Amniotic stem cell (primary cell): ENCODE measurements at regions not wholly inside any gene's neighbourhood (a gene's known extent, or its start where the extent isn't known, plus 50 kb on each side); places are given as distances from the start of the nearest gene placed in this dataset.
"Not testable (repeated sequence)": the region's sequence is repeated elsewhere in the genome, so short reads cannot be mapped to it uniquely, and the experiment has no call there.

Source experiments
- DNase-seq: peaks from one replicate; lab custom pipeline; 2025; lab: John Stamatoyannopoulos, UW

GRCh38 chr6:7016226-7016625 is 91.5 kb upstream of the RREB1 start:
- no peak for DNase-seq

DNA sequence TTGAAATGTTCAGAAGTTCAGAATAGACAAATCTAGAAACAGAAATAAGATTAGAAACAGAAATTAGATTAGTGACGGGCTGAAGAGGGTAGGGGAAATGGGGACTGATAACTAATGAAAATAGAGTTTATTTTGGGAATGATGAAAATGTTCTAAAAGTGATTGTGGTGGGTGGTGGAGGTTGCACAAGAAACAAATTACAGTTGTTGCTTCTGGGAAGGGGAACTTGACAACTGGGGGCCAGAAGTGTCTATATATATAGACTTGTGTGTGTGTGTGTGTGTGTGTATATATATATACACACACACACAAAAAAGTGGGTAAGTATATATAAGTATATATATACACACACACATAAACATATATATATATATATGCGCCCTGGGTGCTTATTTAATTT is 86.5 kb upstream of the RREB1 start:
- no peak for DNase-seq

DNA sequence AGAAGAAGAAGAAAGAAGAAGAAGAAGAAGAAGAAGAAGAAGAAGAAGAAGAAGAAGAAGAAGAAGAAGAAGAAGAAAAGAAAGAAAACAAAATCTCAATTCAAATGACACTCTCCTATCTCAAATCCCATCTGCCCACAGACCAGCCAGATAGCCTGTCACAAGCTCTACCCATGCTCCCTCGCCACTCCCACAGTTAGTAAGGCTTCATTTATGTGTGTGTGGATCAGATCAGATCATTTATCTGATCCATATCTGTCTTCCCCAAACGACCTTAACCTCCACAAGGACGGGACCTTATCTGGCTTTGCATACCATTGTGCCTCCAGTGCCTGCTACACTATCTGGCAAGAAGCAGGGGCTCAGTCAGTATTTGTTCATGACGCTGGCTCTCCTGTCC is 81.9 kb upstream of the RREB1 start:
- no peak for DNase-seq

GRCh38 chr6:7028963-7029362 is 78.8 kb upstream of the RREB1 start:
- DNase-seq: not testable (repeated sequence)

GRCh38 chr6:7030968-7031367 is 76.8 kb upstream of the RREB1 start:
- not testable (repeated sequence) for DNase-seq

GRCh38 chr6:7033202-7033601 is 74.6 kb upstream of the RREB1 start:
- DNase-seq: no peak

GRCh38 chr6:7034055-7034454 is 73.7 kb upstream of the RREB1 start:
- no peak for DNase-seq

GRCh38 chr6:7035837-7036249 is 71.9 kb upstream of the RREB1 start:
- no peak for DNase-seq

DNA sequence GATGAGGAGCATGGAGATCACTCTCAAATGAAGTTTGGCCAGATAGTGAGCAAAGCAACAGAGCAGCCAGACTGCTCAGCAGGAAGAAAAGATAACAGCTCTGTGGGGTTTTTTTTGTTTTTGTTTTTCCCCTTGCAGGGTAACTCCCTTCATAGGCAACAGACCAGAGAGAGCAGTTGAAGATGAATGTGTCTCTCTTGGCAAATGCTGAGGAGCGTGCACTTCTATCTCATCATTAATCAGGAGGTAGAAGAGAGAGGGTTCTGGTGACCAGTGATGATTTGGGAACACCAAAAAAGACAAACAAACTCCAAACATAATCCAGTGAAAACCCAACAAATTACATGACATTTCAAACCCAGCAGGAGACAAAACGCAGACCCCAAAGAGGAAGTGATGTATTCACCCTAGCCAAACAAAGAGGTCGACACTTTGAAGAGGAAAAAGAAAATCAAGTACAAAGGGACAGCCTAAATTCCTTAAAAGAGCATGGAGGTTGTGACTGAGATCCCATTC is 66.2 kb upstream of the RREB1 start:
- no peak for DNase-seq

GRCh38 chr6:7042056-7042653 is 65.6 kb upstream of the RREB1 start:
- DNase-seq: no peak

GRCh38 chr6:7042654-7043545 is 64.9 kb upstream of the RREB1 start:
- DNase-seq: no peak

GRCh38 chr6:7045331-7045730 is 62.4 kb upstream of the RREB1 start:
- DNase-seq: no peak

DNA sequence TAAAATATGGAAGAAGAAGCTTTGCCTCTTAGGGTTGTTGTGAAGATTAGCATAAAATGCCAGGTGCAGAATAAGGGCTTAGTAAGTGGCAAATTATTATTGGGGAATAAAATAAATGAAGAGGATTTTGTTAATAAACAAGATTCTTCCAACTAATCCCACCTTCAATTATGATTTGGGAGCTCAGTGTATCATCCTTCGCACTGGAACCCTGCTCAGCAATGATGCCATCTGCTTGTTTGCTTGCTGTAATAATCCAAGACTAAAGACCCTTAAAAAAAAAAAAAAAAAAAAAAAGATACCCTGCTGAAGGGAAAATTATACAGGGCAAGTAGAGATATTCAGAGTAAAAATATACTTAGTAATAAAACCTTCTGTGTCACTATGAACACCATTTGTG is 62.0 kb upstream of the RREB1 start:
- DNase-seq: no peak

GRCh38 chr6:7047128-7047527 is 60.6 kb upstream of the RREB1 start:
- DNase-seq: no peak

DNA sequence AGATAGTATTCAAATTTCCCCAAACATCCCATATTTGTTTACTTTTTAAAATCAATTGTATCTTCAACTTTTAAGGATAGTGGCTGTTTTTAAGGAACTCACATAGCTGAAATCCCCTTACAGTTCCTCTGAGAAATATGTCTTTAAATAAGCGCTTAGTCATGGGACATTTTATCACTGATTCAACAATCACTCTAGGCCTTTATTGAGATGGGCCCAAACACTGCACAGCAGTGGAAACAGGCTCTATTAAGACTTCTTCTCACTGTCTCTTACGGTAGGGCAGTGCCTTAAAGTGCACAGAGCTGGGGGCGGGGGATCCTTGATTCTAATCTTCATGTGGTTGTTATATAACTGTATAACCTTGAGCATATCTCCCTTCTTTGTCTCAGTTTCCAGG is 59.8 kb upstream of the RREB1 start:
- no peak for DNase-seq

DNA sequence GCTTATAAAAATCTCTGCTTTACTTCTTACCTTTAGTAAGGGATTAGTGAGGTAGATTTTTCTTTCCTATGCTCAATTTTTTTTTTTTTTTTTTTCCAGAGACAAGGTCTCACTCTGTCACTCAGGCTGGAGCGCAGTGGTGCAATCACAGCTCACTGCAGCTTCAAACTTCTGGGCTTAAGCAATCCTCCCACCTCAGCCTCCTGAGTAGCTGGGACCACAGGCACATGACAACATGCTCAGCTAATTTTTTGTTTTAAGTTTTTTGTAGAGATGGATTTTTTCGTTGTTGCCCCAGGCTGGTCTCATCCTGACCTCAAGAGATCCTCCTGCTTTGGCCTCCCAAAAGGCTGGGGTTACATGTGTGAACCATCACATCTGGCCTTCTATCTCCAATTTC is 58.9 kb upstream of the RREB1 start:
- DNase-seq: no peak

GRCh38 chr6:7050004-7050403 is 57.8 kb upstream of the RREB1 start:
- no peak for DNase-seq

- no peak for DNase-seq
Observed at GRCh38 chr6:7050872-7051779, 56.6 kb upstream of the RREB1 start.

- DNase-seq: no peak
Observed at GRCh38 chr6:7051780-7052442, 55.9 kb upstream of the RREB1 start.

GRCh38 chr6:7052443-7053011 is 55.2 kb upstream of the RREB1 start:
- no peak for DNase-seq

- DNase-seq: no peak
Observed at GRCh38 chr6:7053125-7053774, 54.5 kb upstream of the RREB1 start.
